ENCODE measurements at regions not wholly inside any gene's neighbourhood (a gene's known extent, or its start where the extent isn't known, plus 50 kb on each side); places are given as distances from the start of the nearest gene placed in this dataset.
"Not testable (repeated sequence)": the region's sequence is repeated elsewhere in the genome, so short reads cannot be mapped to it uniquely, and the experiment has no call there.

DNA sequence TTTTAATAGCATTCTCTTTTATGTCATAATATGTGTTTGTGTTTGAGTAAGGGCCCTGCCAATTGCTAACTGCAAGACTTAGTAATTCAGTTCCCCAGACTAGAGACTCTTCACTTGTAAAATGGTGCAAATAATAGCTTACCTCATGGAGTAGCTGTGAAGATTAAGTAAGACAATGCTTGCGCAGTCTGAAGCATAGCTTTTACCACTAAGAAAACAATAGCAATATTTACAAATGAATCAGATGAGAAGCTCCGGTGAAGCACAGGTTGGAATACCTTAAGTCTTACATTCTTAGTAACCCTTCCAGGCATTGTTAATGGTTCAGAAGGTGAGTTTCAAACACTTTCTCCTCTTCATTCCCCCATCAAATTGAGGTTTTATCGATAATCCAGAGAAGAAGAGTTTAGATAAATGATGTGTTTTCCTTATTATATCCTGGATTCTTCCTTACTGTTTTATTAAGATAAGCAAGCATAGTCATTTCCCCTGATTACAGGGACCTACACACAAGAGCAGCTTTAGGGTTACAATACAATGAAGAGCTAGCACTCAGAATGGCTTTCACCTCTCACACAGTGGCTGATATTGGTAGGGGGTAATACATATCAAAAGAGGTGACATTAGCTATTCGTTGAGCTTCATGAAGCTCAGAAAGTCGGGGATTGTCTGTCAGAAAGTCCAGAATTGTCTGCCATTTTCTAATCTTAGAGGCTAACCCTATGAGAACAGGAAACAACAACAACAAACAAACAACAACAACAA, 96.4 kb upstream of the EDIL3 start:
- DNase-seq (ENCODE audit: low spot score) = no peak

DNA sequence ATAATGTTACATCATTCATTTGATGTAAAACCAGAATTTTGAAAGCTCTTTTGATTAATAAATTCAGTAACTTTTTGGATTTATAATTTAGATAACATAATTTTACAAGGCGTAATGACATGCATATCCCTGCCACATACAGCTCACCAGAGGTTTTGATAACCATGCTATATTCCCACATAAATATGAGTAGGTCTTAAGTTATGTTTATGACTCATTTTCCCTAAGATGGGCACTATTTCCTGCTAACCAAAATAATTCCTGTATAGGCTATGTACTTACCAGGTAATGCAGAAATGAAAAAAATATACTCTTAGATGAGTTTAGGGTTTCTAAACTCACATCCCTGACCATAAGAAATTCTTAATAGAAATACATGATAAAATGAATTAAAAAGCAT, 93.9 kb upstream of the EDIL3 start:
- DNase-seq (ENCODE audit: low spot score) = no peak

DNA sequence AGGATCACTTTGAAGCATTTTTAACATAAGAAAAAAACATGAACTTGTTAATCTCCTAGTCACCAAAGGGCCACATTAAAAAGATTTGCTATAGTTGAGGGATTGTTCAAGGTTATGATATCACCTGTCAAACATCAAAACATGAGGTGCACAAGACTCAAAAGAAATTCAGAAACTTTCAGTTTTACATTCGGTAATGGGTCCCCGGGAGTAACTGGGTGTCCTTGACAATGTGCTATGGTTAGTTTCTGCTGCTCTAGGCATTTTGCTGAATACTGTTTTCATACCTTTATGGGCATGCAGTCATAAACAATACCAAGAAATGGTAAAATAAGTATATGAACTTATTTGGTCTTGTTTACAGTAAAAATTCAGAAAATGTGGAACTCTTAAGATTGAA, 92.8 kb upstream of the EDIL3 start:
- DNase-seq (ENCODE audit: low spot score) = no peak

DNA sequence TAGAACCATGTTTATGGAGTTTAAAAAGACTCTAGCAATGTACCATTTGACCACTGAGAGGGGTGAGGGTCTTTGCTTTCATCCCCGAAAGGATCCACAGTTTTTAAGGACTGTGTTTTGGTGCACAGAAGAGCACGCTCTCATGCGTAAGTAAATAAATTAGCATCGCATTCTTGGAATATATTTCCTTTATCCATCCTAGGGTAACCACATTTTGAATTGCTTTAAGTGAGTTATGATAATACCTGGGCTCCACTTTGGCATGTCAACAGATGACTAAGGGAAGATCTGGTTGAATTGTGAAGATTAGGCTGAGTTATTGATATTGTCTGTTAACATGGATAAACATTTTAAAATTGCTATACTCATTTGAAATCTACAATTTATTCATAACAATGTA, 89.4 kb upstream of the EDIL3 start:
- no peak for DNase-seq (ENCODE audit: low spot score)

DNA sequence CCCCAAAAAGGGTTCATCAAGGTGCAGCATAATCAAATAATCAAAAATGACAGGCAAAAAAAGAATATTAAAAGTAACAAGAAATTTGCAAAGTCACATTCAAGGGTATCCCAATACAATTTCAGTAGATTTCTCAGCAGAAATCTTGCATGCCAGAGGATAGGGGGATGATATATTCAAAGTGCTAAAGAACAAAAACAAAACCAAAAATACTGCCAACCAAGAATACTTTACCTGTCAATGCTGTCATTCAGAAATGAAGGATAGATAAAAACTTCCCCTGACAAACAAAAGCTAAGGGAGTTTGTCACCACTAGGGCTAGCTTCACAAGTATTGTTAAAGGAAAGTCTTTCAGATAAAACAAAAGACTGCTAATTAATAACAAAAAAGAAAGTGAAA, 68.7 kb upstream of the EDIL3 start:
- no peak for DNase-seq (ENCODE audit: low spot score)

- peak; percentile 21 for DNase-seq (ENCODE audit: low spot score)
Observed at GRCh38 chr5:84450617-84451414, 66.1 kb upstream of the EDIL3 start.

DNA sequence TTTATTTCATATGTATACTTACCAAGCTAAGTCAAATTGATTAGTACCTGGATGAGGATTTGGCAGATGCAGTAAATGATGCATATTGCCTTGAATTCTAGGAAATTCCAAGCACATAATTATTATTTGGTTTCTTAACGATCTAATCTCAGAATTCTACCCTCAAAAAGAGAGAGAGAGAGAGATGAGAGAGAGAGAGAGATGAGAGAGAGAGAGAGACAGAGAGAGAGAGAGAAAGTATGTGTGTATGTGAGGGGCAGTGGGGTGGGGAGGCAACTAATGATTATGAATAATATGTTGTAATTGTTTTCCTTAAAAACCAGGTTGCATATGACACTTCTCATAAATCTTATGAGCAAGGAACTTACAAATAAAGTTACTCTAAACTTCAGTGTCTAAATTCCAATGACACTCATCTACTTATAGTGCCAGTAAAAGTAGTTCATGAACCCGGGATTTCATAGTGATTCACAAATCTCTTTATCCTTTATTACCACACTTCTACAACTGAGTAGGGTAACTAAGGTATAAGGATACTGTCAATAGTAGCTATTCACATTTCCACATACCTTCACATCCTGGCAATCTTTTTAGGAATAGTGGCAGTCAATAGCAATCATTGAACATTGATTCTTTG, 60.5 kb upstream of the EDIL3 start:
- no peak for DNase-seq (ENCODE audit: low spot score)

DNA sequence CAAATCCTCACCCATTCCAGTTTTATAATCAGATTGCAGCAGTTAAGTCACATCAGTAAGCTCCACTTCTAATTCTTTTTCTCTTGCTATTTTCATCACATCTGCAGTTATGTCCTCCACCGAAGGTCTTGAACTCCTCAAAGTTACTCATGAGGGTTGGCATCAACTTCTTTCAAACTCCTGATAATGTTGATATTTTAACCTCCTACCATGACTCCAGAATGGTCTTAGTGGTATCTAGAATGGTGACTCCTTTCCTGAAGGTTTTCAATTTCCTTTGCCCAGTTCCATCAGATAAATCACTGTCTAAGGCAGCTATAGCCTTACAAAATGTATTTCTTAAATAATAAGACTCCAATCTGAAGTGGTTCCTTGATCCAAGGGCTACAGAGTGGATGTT, 53.8 kb upstream of the EDIL3 start:
- DNase-seq (ENCODE audit: low spot score) = no peak

DNA sequence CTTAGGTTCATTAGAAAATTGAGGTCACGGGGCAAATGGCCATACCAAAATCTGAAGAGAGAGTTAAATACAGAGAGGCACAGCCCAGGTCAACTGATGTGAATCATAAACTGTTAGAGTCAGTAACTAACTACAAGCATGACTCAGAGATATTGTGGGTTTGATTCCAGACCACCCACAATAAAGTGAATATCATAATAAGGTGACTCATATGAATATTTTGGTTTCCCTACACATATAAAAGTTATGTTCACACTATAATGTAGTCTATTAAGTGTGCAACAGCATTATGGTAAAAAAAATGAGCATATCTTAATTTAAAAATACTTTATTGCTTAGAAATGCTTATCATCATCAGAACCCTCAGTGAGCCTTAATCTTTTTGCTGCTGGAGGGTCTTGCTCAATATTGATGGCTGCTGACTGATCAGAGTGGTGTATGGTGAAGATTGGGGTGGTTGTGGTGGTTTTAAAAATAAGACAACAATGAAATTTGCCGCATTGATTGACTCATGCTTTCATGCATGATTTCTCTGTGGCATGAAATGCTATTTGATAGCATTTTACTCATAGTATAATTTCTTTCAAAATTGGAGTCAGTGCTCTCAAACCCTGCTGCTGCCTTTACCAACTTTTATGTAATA, 53.1 kb upstream of the EDIL3 start:
- DNase-seq (ENCODE audit: low spot score) = peak; percentile 44

GRCh38 chr5:84436866-84437265, 52.2 kb upstream of the EDIL3 start:
- DNase-seq (ENCODE audit: low spot score) = no peak

DNA sequence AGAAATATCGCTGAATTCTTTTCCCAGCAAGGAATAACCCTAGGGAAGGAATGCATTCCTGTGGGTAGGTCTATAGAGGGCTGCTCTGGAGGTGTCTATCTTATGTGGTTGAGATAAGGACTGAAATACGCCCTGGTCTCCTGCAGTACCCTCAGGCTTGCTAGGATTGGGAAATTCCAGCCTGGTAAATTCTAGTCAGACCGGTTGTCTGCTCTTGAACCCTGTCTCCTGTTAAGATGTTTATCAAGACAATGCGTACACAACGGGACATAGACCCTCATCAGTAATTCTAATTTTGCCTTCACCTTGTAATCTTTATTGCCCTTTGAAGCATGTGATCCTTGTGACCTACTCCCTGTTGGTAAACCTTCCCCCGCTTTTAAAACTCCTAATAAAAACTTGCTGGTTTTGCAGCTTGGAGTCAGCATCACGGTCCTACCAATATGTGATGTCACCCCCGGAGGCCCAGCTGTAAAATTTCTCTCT, 51.2 kb upstream of the EDIL3 start:
- DNase-seq (ENCODE audit: low spot score) = not testable (repeated sequence)

All from AG08395 (cell line).